Keratinocyte (primary cell): ENCODE measurements at regions not wholly inside any gene's neighbourhood (a gene's known extent, or its start where the extent isn't known, plus 50 kb on each side); places are given as distances from the start of the nearest gene placed in this dataset.
"Not testable (repeated sequence)": the region's sequence is repeated elsewhere in the genome, so short reads cannot be mapped to it uniquely, and the experiment has no call there.

ENCODE experiments used
- DNase-seq: peaks from one replicate; pipeline ENCODE4 v3.0.0-alpha.2; 2011; ENCODE audit warnings: low read depth, missing footprints, low spot score
- FAIRE-seq: peaks from 2 replicates; lab custom pipeline; 2011; peaks lifted over from hg19 to GRCh38; lab: Jason Lieb, UNC
- H2AFZ ChIP-seq: 2 replicates; pipeline ENCODE4 v1.6.0; 2012; ENCODE audit warnings: low read length, control low read depth, inconsistent platforms; ENCODE audit not compliant: control insufficient read depth
- H3K27ac ChIP-seq: 2 replicates; pipeline ENCODE4 v1.5.1; 2011; ENCODE audit warnings: low read length; ENCODE audit not compliant: control insufficient read depth, insufficient read depth
- H3K27me3 ChIP-seq: 3 replicates; pipeline ENCODE4 v1.6.0; 2011; ENCODE audit warnings: low read length; ENCODE audit not compliant: control insufficient read depth, insufficient read depth; ENCODE audit errors: extremely low read depth
- H3K36me3 ChIP-seq, 2 experiments: 2 replicates in 1 of 2; 3 replicates in 1 of 2; pipeline ENCODE4 v1.5.1; 2011; ENCODE audit warnings: low read length in 2 of 2, mild to moderate bottlenecking in 1 of 2; ENCODE audit not compliant: control insufficient read depth in 2 of 2, insufficient read depth in 2 of 2; ENCODE audit errors: extremely low read depth in 1 of 2
- H3K4me1 ChIP-seq: 3 replicates; pipeline ENCODE4 v1.5.1; 2011; ENCODE audit warnings: low read length; ENCODE audit not compliant: control insufficient read depth, insufficient read depth; ENCODE audit errors: extremely low read depth
- H3K4me2 ChIP-seq: 3 replicates; pipeline ENCODE4 v1.6.0; 2011; ENCODE audit warnings: low read depth, low read length; ENCODE audit not compliant: control insufficient read depth, insufficient read depth; ENCODE audit errors: extremely low read depth
- H3K4me3 ChIP-seq, 3 experiments: fragments of 200-600 bp in 1 of 3; sonication (generic) in 1 of 3; 2 replicates in 2 of 3; 3 replicates in 1 of 3; pipeline ENCODE4 v1.5.1; 2011 to 2016; ENCODE audit warnings: low read length in 3 of 3, mild to moderate bottlenecking in 3 of 3, control low read depth in 2 of 3, inconsistent platforms in 1 of 3, low read depth in 1 of 3, mixed read lengths in 1 of 3, mixed run types in 1 of 3, moderate library complexity in 1 of 3; ENCODE audit not compliant: control insufficient read depth in 2 of 3, insufficient read depth in 2 of 3; ENCODE audit errors: extremely low read depth in 1 of 3
- H3K79me2 ChIP-seq: 2 replicates; pipeline ENCODE4 v1.6.0; 2012; ENCODE audit warnings: low read length; ENCODE audit not compliant: control insufficient read depth, insufficient read depth
- H3K9ac ChIP-seq: 3 replicates; pipeline ENCODE4 v1.6.0; 2011; ENCODE audit warnings: low read length; ENCODE audit not compliant: control insufficient read depth, insufficient read depth; ENCODE audit errors: extremely low read depth
- H3K9me1 ChIP-seq: 3 replicates; pipeline ENCODE4 v1.6.0; 2011; ENCODE audit warnings: low read length; ENCODE audit not compliant: control insufficient read depth, insufficient read depth; ENCODE audit errors: extremely low read depth
- H3K9me3 ChIP-seq: 2 replicates; pipeline ENCODE4 v1.5.1; 2012; ENCODE audit warnings: low read depth, low read length; ENCODE audit not compliant: control insufficient read depth
- H4K20me1 ChIP-seq: 3 replicates; pipeline ENCODE4 v1.6.0; 2011; ENCODE audit warnings: low read length; ENCODE audit not compliant: control insufficient read depth, insufficient read depth; ENCODE audit errors: extremely low read depth
- dilution Hi-C: fragments of 300-500 bp; cut with MboI; formaldehyde crosslinking; loops from one replicate; pipeline ENCODE4 v1.7.0; 2020; ENCODE audit warnings: low sequenced_read_pairs; ENCODE audit not compliant: extremely low pct_ligation_motif_present

DNA sequence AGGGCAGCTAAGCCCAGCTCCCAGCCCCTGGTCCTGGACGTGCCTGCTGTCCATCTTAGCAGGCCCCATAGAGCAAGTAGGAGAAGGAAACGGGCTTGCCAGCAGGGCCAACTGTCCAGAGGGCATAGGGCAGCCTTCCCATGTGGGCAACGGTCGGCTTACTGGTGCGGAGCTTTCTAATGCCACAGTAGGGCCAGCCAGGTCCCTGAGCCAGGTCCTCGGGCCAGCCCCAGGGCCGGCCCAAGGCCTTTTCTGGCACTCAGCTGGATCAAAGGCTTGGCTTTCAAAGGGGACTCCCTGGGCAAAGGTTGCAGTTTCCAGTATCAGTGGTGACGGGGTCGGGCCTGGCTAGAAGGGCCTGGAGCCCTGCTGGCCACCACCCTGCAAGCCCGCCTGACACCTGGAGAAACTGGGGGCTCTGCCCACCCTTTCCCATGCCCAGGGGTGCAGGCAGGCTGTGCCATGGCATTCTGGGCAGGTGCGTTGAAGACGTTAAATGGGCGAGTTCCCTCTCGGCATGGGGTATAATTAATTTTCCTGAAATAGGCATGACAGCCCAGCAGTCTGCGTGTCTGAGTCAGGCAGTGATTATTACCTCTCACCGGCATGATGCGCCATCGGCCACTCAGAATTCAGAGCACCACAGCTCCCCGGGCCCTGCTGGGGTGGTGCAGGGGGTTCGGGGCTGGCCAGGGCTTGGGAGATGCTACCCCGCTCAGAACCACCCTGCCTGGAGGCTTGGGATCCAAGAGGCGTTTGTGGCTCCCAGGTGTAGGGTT lies 4387.3 kb upstream of the TPTE start:
- H3K4me1 ChIP-seq, H4K20me1 ChIP-seq, H3K9me3 ChIP-seq, H2AFZ ChIP-seq, H3K27ac ChIP-seq, FAIRE-seq, H3K9ac ChIP-seq, dilution Hi-C loops, H3K79me2 ChIP-seq, H3K27me3 ChIP-seq, H3K4me2 ChIP-seq, DNase-seq, H3K9me1 ChIP-seq, H3K4me3 ChIP-seq, H3K36me3 ChIP-seq: not testable (repeated sequence)

DNA sequence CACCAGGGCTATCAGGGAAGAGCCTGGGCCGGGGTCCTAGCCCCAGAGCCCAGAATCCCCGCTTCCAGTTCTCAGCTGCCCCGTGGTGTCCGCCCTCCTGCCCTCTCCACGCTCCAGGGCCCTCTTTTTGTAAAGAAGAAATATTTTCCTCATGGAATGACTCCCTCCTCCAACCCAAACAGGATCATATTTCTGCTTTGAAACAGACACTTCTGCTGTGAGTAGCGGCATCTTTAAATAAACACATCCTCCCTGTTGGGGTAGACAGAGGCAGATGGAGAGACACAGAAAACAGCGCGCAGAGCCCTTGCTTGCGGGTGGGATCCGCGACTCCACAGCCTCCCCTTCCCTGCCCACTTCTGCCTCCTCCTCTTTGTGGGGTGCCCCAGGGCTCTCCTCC lies 4384.7 kb upstream of the TPTE start:
- H3K4me3 ChIP-seq, FAIRE-seq, H3K4me2 ChIP-seq, H4K20me1 ChIP-seq, H3K36me3 ChIP-seq, DNase-seq, H3K27ac ChIP-seq, H3K79me2 ChIP-seq, H3K9me1 ChIP-seq, H3K27me3 ChIP-seq, H3K9me3 ChIP-seq, H2AFZ ChIP-seq, H3K9ac ChIP-seq, dilution Hi-C loops, H3K4me1 ChIP-seq: not testable (repeated sequence)

DNA sequence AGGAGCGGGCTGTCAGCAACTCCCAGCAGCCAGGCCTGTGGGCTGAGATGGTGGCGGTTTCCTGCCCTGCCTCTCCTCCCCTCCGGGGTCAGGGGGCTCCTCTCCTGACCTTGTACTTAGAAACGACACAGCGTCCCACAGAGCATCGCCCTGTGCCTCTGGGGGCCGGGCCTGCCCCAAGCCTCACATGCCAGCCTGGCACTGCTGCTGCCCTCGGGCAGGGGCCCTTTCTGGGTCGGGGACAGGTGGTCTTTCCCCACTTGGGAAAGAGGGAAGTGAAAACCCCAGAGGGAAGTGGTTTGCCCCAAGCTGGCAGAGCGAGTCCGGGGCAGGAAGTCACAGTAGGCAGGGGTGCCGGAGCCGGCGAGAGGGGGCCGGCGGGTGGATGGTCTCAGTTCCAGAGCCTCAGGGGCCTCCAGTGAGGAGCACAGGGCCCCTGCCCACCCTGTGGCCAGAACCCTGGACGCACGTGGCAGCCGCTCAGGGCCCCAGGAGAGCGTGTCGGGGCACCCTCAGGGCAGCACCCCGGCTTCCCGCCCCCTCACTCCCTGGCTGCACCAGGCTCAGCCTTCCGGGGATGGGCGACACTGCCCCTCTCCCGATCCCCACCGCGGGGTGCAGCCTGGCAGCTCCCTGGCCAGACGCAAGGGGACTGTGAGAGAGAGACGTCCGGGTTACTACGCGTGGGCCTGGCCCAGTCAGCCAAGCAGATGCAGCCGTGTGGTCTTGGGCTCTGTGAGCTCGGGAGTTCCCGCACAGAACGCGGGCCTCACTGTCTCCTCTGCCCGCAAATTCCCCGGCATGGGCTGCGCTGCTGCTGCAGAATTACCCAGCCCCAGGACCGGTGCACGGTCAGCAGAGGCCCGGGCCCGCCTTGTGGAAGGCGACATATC lies 4382.9 kb upstream of the TPTE start:
- FAIRE-seq, DNase-seq, dilution Hi-C loops: not testable (repeated sequence)

DNA sequence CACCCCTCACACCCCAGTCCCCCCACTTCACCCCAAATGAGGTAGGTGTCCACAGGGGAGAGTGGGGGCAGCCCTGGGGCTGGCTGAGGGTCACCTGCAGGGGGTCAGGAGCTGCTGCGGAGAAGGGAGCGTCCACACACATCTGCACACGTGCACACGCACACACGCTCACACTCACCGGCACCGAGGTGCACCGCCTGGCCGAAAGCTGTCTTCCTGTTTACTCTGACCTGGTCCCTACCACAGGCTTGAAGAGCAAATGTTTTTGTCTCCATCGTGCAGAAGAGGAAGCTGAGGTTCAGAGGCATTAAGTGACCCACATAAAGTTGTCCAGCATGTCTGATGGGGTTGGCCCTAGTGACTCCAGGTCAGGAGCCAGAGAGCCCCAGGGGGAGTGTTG lies 4382.1 kb upstream of the TPTE start:
- H3K27ac ChIP-seq, H4K20me1 ChIP-seq, H3K9ac ChIP-seq, H3K4me3 ChIP-seq, H3K79me2 ChIP-seq, H3K4me2 ChIP-seq, FAIRE-seq, H3K9me1 ChIP-seq, H3K36me3 ChIP-seq, DNase-seq, dilution Hi-C loops, H3K4me1 ChIP-seq, H3K9me3 ChIP-seq, H2AFZ ChIP-seq, H3K27me3 ChIP-seq: not testable (repeated sequence)

More for the DNA sequence above, 4382.9 kb upstream of the TPTE start:
- not testable (repeated sequence) for H3K27me3 ChIP-seq, H3K9me3 ChIP-seq, H3K4me1 ChIP-seq, H3K27ac ChIP-seq, H3K4me3 ChIP-seq, H3K9me1 ChIP-seq, H4K20me1 ChIP-seq, H3K36me3 ChIP-seq, H2AFZ ChIP-seq, H3K9ac ChIP-seq, H3K79me2 ChIP-seq, H3K4me2 ChIP-seq

DNA sequence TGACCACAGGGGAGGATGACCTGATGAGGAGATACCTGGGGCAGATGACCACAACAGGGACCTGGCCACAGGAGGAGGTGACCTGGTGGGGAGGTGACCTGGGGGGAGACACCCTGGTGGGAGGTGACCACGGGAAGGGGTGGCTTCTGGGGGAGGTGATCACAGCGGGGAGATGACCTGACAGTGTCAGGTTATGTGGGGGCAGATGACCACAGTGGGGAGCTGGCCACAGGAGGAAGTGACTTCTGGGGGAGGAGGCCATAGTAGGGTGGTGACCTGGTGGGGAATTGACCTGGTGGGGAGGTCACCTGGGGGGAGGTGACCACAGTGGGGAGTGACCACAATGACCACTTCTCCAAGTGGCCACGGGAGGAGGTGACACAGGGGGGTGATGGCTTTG lies 4381.5 kb upstream of the TPTE start:
- H2AFZ ChIP-seq, H3K4me1 ChIP-seq, H3K36me3 ChIP-seq, H3K79me2 ChIP-seq, H3K27ac ChIP-seq, H3K9ac ChIP-seq, H3K4me2 ChIP-seq, H3K9me1 ChIP-seq, FAIRE-seq, DNase-seq, H3K27me3 ChIP-seq, dilution Hi-C loops, H4K20me1 ChIP-seq, H3K4me3 ChIP-seq, H3K9me3 ChIP-seq: not testable (repeated sequence)
